HG02678 (cell line): ENCODE measurements at regions not wholly inside any gene's neighbourhood (a gene's known extent, or its start where the extent isn't known, plus 50 kb on each side); places are given as distances from the start of the nearest gene placed in this dataset.
"Not testable (repeated sequence)": the region's sequence is repeated elsewhere in the genome, so short reads cannot be mapped to it uniquely, and the experiment has no call there.

Experiments used
- ATAC-seq: cut with Tn5 transposase; IDR thresholded peaks from one replicate; pipeline ENCODE4 v1.9.1; 2021; ENCODE audit warnings: mild to moderate bottlenecking, moderate library complexity; ENCODE audit not compliant: unreplicated experiment

DNA sequence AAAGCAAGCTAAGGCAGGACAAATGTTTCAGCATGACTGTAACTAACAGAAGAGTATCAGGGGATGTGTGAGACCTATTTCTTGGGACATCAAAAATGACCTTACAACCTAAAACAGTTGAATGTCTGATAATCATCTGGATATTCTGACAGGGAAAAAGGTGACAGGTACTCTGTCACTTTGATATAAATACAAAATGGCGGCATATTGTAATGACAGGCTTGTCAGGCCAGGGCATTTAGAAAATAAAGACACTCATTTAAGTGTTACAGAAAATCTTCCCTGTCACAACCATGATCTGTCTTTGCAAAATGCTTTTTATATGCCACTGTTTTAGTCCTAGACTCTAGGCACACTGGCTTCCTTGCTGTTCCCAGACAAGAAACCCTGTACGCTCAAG is 1033.3 kb upstream of the FLRT2 start:
- no peak for ATAC-seq

DNA sequence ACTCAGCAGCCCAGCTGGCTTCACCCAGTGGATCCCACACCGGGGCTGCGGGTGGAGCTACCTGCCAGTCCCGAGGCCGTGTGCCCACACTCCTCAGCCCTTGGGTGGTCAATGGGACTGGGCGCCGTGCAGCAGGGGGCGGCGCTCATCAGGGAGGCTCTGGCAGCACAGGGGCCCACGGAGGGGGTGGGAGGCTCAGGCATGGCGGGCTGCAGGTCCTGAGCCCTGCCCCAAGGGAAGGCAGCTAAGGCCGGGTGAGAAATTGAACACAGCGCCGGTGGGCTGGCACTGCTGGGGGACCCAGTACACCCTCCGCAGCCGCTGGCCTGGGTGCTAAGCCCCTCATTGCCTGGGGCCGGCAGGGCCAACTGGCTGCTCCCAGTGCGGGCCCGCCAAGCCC is 1017.1 kb upstream of the FLRT2 start:
- not testable (repeated sequence) for ATAC-seq

DNA sequence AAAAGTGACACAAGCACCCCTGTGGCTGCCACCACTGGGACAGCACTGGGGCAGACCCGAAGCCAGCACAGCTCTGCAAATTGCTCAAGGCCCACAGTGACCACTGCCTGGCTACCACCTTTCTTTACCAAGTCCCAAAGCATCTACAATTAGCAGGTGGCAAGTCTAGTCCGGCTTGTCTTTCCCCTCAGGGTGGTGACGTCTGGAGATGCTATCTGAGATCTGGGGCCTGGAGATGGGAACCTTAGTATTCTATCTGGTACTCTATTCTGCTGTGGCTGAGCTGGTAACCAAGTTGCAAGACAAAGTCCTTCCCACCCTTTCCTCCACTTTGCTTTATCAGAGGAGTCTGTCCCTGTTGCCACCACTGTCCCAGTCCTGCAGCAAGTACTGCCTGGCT is 1010.1 kb upstream of the FLRT2 start:
- no peak for ATAC-seq

DNA sequence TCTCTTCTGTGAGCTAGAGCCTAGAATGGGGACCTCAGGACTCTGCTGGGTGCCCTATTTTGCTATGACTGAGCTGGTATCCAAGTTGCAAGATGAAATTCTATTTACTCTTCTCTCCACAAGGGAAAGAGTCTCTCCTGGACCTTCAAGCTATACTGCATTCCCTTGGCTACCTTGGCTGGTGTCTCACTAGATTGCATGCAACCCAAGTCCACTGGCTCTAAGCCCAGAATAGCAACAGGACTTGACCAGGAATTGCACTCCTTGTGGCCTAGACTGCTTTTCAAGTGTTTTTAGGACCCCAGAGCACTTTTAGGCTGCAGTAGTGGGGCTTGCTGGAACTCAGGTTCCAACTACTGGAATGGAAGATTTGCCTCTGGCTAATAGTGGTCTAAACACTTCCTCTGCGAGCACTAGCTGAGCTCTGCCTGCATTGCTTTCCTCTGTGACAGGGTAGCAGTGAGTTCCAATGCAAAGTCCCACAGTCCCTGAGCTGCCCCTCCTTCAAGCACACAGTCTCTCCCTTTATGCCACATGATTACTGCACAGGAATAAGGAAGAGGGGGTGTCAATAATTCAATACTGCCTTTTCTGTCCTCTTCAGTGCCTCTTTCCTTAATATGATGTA is 1009.1 kb upstream of the FLRT2 start:
- no peak for ATAC-seq

DNA sequence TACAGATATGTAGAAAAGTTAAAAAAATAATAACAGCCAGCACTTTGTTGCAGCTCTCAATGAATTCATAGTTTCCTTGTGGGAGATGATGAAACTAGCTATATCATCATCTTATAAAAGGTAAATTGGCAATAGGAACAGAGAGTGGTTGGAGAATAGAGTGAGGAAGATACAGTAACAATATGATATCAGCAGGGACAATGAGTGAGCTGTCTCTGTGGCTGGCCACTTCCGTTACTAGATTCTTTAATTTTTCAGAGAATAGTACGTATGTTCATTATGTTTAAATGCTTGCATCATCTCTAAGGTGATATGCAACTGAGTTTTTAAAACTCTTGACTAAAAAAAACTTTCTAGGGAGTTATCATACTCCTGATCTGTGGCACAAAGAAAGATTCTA is 1006.2 kb upstream of the FLRT2 start:
- no peak for ATAC-seq

DNA sequence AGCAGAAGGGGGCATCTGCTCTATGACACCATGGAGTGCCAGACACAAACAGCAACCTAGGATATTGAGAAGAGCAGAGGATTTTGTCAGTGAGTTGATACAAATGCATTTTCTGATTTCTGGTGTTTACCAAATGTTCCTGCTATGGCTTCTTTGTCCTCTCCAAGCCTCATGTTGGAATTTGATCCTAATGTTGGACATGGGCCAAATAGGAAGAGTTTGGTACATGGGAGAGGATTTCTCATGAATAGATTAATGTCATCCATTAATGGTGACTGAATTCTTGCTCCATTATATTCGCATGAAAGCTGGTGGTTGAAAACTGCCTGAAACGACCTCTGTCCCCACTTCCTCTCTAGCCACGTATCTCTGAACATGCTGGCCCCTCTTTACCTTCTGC is 1002.2 kb upstream of the FLRT2 start:
- no peak for ATAC-seq

DNA sequence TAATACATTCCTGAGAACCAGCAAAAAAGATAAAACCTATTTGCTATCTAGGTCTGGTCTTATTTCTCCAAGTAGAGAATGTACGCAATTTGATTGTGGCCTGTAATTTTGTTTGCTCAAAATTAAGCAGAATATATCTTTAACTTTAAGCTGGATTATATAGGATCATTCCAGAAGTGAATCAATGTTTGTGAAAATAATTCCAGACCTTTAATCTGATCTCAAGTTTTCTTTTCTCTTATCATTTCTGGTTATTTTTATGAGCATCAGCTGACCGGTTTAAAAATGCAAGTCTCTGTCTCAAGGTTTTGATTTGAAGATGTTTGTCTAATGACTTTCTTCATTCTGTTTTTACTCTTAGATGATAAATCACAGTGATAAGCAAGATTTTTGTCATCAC is 997.9 kb upstream of the FLRT2 start:
- no peak for ATAC-seq

DNA sequence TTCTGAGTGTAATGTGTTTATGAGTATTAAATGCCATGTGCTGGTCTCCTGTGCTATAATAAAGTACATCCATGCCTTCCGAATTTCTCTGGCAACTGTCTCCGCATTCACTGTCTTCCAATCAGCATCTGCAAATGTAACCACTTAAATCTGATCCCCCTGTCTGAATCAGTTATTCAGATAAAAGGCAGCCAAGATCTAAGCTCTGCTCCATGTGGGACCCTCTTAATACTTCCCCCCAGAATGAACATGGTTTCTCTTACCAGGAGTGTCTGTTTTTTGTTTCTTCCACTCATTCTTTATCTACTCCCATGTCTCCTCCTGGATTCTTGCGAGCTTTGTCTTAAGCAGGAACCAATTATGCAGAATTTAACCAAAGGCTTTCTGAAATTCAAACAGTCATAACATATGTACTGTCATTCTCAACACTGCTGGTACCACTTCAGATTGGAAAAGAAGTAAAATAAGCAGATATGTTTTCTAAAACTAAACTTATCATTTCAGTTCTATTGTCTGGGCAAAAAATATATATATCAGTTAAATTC is 996.7 kb upstream of the FLRT2 start:
- no peak for ATAC-seq

DNA sequence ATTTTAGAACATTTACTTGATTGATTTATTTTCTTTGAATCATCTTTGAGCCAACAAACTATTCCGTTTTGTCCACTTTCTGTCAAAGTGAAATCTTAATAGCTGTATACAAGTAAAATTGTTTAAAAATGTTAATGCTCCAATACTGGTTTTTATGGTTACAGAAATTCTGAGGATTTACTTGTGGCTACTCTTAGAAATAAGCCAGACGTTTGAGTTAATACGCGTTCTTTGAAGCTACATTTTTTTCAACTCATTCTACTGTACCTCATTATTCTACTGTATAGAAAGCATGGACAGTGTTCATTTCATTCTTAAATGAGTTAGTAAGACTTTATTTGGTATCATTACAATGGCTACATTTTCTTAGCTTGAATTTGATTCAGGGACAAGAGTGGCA is 996.2 kb upstream of the FLRT2 start:
- ATAC-seq = no peak

DNA sequence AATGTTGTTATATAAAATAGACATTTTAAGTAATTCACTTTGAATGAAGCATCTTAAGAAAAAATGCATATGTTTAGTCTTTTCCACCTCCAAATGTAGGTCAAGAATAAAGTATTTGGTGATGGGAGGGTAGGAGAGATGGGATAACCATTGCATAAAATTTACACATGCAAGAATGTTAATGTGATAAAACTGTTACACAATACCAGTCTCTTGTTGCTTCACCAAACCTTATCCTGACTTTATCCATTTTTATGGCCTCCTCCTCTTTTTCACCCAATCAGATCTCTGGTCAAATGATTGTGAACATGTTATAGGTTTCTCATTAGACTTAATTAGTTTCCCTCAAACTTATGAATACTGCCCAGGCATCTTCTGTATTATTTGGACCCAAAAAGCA is 994.5 kb upstream of the FLRT2 start:
- ATAC-seq = no peak

DNA sequence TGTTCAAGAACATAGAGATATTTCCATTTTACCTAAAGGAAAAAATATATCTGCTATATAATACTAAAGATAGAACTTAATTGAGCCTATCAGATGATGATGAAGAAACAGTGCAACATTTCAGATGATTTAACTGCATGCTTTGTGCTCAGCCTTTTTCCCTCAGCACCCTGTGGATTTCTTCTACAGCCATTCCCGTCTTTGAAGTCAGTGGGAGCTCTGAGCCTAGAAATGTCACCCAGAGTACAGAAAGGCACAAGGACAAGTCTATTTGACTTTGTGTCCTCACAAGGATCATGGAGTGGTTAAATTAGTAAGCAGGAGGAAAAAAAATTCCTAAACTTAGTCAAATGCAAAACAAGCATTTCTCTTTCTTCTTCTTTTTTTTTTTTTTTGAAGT is 994.0 kb upstream of the FLRT2 start:
- ATAC-seq = no peak

DNA sequence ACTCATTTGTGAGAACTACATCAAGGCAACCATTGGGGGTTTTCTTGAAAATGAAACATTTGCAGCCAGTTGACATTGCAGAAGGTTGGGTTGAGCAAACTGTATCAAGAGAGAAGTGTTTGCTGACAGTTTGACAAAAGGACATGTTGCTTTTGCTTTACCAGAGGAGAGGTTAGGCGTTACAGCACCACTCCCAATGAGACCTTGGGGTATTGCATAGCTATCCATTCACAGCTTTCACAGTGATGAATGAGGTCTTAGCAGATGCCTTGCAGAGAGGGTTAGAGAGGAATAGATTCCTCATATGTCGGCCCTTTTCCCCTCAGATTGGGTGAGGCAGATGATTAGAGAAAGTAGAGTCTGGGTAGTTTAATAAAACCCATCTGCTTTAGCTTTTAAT is 988.9 kb upstream of the FLRT2 start:
- ATAC-seq = no peak

DNA sequence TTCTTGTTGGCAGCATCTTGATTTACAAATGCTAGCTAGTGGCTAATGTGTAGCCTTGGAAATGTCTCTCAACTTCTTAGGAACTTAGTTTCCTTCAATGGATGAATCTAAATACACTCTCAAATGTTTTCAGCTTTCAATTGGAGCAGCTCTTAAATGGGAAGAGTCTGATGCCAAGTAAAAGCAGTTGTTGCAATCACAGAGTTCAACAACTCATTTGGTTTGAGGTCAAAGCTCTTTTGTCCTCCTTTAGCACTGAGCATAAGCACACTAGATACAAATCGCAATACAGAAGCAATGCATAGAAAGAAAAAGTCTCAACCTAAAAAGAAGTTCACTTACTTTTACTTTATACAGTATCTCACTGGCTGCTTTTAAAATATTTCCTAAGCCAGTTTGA is 986.1 kb upstream of the FLRT2 start:
- no peak for ATAC-seq

DNA sequence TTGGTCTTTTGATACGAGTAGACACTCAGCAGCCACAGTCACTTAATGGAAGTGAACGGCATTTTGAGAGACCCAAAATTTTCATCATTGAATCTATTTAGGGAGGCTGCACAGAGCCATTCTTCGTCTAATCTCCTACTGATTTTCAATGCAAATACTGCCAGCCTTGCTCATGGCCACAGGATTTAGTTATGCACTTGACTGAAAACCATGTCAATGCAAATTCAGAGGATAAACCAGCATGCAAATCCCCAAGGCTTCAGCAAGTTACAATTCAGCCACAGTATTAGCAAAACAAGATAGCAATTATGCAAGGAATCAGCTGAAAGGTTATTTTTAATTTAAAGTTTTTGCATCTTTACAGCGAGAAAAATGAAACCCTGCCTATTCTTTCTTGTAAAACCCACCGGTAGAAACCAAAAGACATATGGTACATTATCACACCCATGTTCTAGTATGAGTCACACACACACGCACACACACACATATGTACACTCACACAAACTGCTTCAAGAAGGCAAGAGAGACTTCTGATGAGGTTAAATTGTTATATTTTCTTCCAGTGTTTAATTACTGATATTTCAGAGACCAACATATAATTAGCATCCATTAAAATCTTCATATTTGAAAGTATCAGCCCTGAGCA is 985.3 kb upstream of the FLRT2 start:
- no peak for ATAC-seq

DNA sequence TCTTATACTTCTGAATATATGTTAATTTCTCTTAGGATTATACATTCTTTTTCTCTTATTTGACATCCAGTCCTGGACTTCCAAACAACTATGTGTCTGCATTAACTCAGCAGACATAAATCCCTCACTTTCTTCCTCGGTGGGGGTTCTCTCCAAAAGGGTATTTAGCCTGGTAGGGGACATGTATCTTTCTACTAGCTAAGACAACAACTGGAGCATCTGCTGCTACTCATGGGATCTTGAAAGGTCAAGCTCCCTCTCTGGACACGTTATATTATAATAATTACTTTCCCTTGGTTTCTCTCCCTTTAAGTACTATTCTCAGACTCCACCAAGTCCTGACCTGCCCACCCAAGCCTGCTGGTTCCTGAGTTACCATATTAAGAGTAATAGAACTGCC is 983.7 kb upstream of the FLRT2 start:
- ATAC-seq = no peak

DNA sequence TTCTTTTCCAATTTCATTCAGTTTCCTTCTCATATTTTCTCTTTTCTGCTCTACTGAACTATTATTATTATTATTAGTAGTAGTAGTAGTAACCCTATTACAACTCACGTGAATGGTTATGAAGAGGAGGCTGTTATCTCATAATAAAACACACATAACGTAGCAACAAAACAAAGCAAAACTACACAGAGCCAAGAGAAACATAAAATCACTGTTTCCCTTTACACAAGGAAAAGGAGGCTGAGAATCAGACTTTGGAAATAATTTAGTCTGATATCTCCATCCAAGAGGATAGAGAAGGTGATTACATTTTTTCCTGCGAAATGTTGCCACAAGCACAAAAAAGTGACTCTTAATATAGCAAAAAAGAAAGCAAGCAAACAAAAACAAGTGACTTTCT is 975.8 kb upstream of the FLRT2 start:
- ATAC-seq = no peak

DNA sequence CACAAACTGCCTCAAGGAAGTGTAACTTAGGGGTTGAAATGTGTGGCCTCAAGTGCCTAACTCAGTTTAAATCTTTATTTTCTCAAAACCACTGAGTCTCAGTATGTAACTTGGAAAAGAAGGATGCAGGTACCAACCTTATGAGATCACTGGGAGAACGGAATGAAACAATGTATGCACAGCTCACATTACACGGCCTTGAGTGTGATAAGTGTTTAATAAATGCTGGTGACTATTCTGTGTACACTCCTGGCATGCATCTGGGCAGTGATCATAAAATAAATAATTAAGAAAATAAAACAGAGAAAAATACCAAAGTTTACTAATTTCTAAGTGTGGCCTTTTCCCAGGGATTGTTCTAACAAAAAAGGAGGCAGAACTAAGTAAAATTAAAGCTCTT is 974.5 kb upstream of the FLRT2 start:
- no peak for ATAC-seq

DNA sequence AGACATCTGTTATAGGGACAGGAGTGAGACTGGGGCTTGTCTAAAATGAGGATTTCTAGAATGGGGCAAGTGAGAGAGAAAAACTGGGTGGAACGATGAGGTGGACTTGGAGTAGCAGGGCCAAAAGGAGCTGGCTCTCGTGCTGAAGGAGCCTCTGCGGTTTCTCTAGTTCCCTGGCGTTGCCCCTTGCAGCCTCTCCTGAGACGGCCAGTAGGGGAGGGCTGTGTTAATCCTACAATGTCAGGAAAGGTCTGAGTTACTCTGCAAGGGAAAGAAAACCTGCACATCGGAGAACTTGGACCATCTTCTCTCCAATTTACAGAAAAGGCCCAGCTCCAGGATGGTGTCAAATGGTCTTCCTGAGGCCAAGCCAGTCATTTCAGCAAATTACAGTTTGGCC is 963.8 kb upstream of the FLRT2 start:
- ATAC-seq = no peak

DNA sequence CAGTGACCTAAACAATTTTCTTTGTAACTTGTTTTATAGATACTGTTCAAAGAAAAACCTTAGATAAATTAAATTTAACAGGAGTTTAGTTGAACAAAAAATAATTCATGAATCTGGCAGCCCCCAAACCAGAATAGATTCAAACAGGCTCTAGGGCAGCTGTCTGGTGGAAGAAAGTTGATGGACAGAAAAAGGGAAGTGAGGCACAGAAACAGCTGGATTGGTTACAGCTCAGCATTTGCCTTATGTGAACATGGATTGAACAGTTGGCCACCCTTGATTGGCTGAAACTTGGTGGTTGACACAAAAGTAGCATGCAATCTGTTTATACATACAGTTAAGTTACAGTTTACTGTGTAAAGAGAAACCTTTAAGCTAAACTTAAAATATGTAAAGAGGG is 954.3 kb upstream of the FLRT2 start:
- no peak for ATAC-seq

DNA sequence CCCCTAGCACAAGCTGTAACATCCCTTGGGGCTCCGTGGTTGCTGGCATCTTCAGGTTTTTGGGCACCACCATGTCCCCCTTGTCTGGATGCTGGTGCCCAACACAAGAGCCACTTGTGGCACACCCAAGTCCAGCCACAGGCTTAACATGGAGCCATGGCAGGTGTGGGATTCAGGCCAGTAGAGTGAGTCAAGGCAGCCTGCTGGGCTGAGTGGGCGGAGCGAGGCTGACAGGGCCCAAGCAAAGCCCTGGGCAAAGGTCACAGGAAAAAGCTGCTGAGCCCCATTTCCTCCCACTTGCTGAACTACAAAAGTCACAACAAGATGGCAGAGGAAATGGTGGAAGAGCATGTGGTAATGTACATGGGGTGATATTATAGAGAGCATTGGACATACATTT is 950.7 kb upstream of the FLRT2 start:
- no peak for ATAC-seq

DNA sequence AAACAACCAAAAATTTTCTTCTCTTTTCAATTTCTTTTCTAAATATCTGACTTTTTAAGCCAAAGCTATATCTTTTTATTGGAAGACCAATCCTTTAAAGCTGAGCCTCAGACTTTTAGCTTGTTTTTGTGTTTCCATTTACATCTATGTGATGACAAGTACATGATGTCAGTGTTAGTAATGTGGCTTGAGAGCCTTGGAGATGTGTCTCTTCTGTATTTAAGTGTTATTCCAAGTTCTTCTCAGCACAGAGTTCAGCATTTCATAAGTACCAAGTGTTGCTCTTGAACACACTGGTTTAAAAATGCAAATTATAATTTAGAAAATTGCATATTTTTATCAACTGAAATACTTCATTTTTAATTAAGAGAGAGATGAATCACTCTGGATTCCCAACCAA is 948.9 kb upstream of the FLRT2 start:
- ATAC-seq = no peak

DNA sequence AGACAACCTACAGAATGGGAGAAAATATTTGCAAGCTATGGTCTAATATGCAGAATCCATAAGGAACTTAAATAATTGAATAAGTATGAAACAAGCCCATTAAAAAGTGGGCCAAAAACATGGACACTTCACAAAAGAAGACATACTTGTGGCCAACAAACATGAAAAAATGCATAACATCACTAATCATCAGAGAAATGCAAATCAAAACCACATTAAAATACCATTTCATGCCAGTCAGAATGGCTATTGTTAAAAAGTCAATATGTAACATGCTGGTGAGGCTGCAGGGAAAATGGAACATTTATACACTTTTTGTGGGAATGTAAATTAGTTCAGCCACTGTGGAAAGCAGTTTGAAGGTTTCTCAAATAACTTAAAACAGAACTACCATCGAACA is 945.4 kb upstream of the FLRT2 start:
- no peak for ATAC-seq
